ENCODE measurements at regions not wholly inside any gene's neighbourhood (a gene's known extent, or its start where the extent isn't known, plus 50 kb on each side); places are given as distances from the start of the nearest gene placed in this dataset.

DNA sequence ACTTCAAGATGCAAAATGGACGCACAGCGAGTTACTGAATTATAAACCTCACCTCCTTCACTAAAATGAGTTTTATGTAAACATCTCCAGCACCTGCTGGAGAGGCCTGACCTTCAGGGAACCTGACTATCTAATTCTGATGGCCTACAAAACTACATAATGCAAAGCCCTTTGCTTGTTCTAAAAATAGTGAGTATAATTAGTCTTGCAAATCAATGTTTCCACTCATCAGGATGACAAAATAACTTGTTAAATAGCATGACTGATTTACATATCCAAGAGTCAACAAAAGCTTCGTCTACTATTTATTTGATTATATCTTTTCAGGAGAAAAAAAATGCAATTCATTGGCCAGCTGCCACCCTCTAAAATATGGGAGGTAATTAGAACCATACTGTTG, 326.3 kb upstream of the MC4R start:
- TF ChIP-seq, protein P1, sequence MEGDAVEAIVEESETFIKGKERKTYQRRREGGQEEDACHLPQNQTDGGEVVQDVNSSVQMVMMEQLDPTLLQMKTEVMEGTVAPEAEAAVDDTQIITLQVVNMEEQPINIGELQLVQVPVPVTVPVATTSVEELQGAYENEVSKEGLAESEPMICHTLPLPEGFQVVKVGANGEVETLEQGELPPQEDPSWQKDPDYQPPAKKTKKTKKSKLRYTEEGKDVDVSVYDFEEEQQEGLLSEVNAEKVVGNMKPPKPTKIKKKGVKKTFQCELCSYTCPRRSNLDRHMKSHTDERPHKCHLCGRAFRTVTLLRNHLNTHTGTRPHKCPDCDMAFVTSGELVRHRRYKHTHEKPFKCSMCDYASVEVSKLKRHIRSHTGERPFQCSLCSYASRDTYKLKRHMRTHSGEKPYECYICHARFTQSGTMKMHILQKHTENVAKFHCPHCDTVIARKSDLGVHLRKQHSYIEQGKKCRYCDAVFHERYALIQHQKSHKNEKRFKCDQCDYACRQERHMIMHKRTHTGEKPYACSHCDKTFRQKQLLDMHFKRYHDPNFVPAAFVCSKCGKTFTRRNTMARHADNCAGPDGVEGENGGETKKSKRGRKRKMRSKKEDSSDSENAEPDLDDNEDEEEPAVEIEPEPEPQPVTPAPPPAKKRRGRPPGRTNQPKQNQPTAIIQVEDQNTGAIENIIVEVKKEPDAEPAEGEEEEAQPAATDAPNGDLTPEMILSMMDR (conservative IDR thresholded peaks at IDR 0.05; ENCODE audit: low read length), result no peak
- no peak for TF ChIP-seq EZH2phosphoT487 (IDR thresholded peaks at IDR 0.05; ENCODE audit: borderline replicate concordance, low read depth, low read length)

Measured in OCI-LY7 (cell line).